ENCODE measurements at regions not wholly inside any gene's neighbourhood (a gene's known extent, or its start where the extent isn't known, plus 50 kb on each side); places are given as distances from the start of the nearest gene placed in this dataset.

DNA sequence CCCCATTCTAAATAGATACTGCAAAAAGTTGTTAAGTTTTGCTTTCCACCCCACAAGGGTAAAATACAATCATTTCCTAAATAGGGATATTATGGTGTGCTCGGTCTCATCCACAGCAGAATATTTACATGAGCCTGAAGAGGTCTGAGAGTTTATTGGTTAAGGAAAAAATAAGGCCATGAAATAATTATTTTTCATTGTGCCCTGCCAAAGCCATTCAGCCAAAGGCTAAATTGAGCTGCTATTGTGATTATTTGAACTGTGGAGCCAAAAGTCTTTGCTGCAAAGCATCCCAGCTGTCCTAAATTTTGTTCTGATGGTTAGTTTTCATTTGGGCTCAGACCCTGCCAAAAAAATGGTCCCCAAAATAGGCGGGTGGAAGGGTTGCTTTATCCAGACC is 298.7 kb upstream of the ESRRG start:
- H3K4me1 ChIP-seq, result no peaks in the 10 kb centered on the region
- ATAC-seq, result no peak
- H3K27me3 ChIP-seq (ENCODE audit: low read depth), result no peaks in the 10 kb centered on the region
- TF ChIP-seq, protein P1, sequence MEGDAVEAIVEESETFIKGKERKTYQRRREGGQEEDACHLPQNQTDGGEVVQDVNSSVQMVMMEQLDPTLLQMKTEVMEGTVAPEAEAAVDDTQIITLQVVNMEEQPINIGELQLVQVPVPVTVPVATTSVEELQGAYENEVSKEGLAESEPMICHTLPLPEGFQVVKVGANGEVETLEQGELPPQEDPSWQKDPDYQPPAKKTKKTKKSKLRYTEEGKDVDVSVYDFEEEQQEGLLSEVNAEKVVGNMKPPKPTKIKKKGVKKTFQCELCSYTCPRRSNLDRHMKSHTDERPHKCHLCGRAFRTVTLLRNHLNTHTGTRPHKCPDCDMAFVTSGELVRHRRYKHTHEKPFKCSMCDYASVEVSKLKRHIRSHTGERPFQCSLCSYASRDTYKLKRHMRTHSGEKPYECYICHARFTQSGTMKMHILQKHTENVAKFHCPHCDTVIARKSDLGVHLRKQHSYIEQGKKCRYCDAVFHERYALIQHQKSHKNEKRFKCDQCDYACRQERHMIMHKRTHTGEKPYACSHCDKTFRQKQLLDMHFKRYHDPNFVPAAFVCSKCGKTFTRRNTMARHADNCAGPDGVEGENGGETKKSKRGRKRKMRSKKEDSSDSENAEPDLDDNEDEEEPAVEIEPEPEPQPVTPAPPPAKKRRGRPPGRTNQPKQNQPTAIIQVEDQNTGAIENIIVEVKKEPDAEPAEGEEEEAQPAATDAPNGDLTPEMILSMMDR (IDR thresholded peaks at IDR 0.05), result no peak
- H3K27ac ChIP-seq, result no peak overlapping the region
- no peaks in the 10 kb centered on the region for H3K36me3 ChIP-seq
- DNase-seq, result no peak
- intact Hi-C loops (cut with DNase I), result no loop called here
- no peaks in the 10 kb centered on the region for H3K9me3 ChIP-seq
- H3K4me3 ChIP-seq, result no peak overlapping the region

DNA sequence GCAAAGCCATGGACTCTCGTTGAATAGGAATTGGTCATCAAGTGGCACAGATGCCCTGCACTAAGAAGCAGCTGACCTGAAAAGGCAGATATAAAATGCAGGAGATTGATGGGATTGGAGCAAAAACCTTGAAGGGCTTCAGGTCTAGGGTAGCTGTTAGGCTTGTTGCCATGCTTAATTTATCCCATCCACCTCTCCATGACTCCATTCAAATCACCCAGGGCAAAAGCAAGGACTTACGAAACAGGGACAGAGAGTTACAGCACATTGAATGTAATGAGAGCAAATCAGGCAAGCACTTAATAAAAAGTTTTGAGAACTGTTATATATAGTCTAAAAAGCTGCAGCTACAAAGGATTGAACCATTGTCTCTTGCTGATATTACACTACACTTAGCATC is 298.2 kb upstream of the ESRRG start:
- intact Hi-C loops (cut with DNase I), result no loop called here
- Histone ChIP-seq H3K9me3 (no peaks in the 10 kb centered on the region), H3K4me1 (no peaks in the 10 kb centered on the region), H3K4me3 (no peak overlapping the region), H3K27ac (no peak overlapping the region), H3K36me3 (no peaks in the 10 kb centered on the region), H3K27me3 (ENCODE audit: low read depth) (no peaks in the 10 kb centered on the region)
- TF ChIP-seq, protein P1 (IDR thresholded peaks at IDR 0.05), result no peak
- ATAC-seq (no peak), DNase-seq (no peak)

DNA sequence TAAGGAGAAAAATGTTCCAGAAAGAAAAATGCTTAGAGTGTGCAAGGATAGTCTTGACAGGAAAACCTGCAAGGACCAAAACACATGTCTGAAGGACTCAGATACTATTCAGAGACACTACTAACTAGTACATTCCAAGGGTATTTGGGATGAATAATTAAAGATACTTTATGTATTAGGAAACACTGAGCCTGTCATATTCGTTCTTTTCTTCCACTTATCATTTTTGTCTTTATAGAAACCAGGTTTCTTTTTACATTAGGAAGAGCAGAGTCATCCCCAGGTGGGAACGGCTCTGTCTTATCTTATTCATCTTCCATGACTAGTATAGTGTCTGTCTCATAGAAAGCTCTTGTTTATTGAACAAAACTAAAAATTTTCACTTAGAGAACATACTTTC is 296.2 kb upstream of the ESRRG start:
- TF ChIP-seq, protein P1 (IDR thresholded peaks at IDR 0.05), result no peak
- Histone ChIP-seq H3K9me3 (no peaks in the 10 kb centered on the region), H3K27ac (no peak overlapping the region), H3K36me3 (no peaks in the 10 kb centered on the region), H3K27me3 (ENCODE audit: low read depth) (no peaks in the 10 kb centered on the region), H3K4me1 (no peaks in the 10 kb centered on the region), H3K4me3 (no peak overlapping the region)
- intact Hi-C loops (cut with DNase I), result no loop called here
- no peak for ATAC-seq
- no peak for DNase-seq

DNA sequence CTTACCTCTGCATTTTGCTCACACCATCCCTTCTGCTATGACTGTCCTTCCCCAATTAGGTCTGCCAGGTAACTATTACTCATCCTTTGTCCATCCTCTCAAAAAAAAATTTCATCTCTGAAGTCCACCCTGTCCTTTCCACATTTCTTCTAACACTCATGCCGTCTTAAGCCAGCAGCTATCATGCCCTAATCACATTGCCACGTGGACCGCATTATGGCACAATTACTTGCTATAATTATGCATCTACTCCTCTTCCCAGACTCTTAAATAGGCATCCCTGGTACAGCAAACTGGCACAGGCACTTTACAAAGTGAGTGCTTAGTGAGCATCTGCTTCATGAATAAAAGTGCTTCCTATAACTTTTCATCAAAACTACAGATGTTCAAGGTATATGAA is 295.4 kb upstream of the ESRRG start:
- no peak for ATAC-seq
- Histone ChIP-seq H3K4me1 (no peaks in the 10 kb centered on the region), H3K27ac (no peak overlapping the region), H3K9me3 (no peaks in the 10 kb centered on the region), H3K36me3 (no peaks in the 10 kb centered on the region), H3K27me3 (ENCODE audit: low read depth) (no peaks in the 10 kb centered on the region), H3K4me3 (no peak overlapping the region)
- intact Hi-C loops (cut with DNase I), result no loop called here
- no peak for DNase-seq
- TF ChIP-seq, protein P1 (IDR thresholded peaks at IDR 0.05), result no peak

DNA sequence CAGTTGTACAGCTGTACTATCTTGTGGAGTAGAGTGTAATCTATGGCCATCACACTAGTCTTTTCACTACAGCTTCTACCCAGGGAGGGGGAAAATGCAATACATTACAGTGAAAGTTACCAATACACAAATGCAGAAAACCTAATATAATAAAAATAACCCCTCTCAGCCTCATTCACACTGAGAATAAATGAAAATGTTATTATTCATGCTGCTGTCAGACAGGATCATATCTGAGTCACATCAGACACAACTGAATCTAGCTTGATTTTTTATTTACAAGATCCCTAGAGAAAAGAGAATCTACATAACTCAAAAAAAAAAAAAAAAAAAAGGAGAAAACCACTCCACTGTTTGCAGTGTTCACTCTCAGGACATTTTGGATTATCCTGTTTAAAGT is 293.9 kb upstream of the ESRRG start:
- intact Hi-C loops (cut with DNase I), result no loop called here
- no peak for ATAC-seq
- TF ChIP-seq, protein P1 (IDR thresholded peaks at IDR 0.05), result no peak

DNA sequence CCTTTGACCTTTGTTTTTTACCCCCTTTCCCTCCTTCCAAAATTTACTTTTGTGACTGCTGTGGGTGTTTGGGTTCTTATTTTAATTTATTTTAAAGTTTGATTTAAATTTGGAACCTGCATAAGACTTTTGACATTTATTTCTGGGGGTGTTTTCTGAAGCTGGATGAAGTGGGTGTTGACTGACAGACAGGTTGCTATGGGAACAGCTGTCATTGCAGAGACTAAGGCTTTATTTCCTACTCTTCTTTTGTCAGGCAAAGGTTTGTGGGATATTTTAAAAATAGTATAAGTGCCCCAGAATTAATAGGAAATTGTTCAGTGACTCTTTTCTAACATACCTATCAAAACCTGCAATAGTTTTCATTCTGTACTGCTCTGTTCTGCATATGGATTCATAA is 290.8 kb upstream of the ESRRG start:
- Histone ChIP-seq H3K27ac (no peak overlapping the region), H3K4me3 (no peak overlapping the region), H3K9me3 (no peaks in the 10 kb centered on the region), H3K4me1 (no peaks in the 10 kb centered on the region), H3K27me3 (ENCODE audit: low read depth) (no peaks in the 10 kb centered on the region), H3K36me3 (no peaks in the 10 kb centered on the region)
- intact Hi-C loops (cut with DNase I), result no loop called here
- DNase-seq (no peak), ATAC-seq (no peak)
- TF ChIP-seq, protein P1 (IDR thresholded peaks at IDR 0.05), result no peak

More for the DNA sequence above, 293.9 kb upstream of the ESRRG start:
- Histone ChIP-seq H3K27me3 (ENCODE audit: low read depth) (no peaks in the 10 kb centered on the region), H3K4me1 (no peaks in the 10 kb centered on the region), H3K36me3 (no peaks in the 10 kb centered on the region), H3K27ac (no peak overlapping the region), H3K9me3 (no peaks in the 10 kb centered on the region), H3K4me3 (no peak overlapping the region)
- DNase-seq, result no peak

All from lower lobe of right lung (tissue), 2 donors.